ENCODE measurements at regions not wholly inside any gene's neighbourhood (a gene's known extent, or its start where the extent isn't known, plus 50 kb on each side); places are given as distances from the start of the nearest gene placed in this dataset.

DNA sequence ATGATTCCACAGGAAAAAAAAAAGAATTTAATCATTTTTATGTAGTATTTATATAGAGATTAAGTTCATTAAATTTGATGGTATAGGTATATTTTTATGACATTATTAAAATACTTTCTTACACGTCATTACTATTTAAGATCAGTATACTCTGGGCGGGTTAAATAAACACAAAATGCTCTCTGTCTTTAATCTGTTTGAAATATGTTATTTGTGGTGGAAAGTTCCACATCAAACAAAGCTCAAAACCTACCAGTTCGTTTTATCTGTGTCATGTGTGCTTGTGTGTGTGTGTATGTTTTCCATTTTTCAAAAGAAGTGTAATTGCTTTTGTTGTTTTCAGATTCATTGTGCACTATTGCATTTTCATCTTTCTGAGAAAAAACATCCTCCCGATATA, 488.5 kb downstream of the ANKRD7 start:
- no peak for DNase-seq

DNA sequence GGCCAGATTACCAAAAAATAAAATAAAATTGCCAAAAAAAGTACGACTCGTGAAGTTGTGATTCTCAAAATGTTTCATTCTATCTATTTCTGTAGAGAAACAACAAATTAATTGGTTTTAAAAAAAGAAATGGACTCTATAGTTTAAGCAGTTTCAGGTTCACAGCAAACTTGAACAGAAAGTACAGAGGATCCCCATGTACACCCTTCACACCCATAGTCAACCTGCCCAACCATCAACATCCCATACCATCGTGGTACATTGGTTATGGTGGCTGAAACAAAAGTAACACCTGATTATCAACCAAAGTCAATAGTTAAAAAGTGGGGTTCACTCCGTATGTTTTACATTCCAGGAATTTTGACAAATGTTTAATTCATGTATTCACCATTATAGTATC, 496.1 kb downstream of the ANKRD7 start:
- no peak for DNase-seq

DNA sequence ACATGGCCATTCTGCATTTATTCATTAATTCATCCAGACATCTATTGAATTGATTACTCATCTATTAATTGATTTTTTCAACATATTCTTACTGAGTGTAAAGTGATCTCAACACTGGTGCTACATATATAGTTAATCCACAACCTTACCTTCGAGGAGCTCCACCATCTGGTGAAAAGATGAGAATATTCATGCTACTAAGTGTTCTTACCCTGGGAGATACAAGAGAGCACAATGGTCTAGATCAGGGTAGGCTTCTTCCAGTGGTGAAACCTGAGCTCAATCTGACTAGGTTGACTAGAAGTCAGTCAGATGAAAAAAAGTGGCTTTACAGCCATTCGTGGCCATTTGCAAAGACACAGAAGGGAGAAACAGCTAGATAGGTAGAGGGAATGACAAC, 507.4 kb downstream of the ANKRD7 start:
- DNase-seq: peak; percentile 11

DNA sequence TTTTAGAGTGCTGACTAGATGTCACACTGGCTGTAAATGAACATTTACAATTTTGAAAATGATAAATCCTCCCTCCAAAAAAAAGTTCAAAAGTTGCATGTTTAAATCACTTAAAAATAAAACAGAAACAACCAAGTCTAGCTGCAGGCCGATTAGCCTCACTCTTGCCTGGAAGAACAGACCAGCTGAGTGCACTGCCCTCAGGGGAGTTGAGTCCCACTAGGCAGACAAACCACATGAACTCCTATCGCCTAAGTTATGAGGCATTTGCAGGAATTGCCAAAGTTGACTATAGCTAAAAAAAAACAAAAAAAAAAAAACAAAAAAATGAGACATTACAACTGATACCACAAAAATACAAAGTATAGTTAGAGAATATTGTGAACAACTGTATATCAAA, 510.0 kb downstream of the ANKRD7 start:
- DNase-seq: no peak

DNA sequence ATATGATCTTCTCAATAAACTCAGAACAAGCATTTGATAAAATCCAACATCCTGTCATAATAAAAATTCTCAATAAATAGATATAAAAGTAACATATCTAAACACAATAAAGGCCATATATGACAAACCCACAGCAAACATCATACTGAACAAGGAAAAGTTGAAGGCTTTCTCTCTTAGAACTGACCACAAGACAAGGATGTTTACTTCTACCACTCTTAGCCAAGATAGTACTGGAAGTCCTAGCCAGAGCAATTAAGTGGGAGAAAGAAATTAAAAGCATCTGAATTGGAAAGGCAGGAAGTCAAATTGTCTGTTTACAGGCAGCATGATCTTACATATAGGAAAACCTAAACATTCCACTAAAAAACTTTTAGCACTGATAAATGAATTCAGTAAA, 510.9 kb downstream of the ANKRD7 start:
- no peak for DNase-seq

DNA sequence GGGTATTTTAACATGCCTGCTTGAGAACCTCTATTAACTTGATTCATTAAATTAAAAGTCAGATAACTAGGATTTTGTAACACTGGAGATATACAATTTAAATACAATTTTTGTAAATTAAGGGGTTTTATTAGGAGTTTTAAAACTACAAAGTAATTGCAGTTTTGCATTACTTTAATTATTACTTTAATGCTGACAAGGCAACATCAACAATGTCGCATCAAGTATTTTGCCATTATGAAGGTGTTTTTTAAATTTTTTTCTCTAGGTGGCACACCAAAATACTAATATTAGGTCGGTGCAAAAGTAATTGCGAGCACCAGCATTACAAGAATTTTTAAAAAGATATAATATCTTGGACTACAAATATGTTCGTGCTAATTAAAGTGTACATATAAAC, 513.4 kb downstream of the ANKRD7 start:
- no peak for DNase-seq

DNA sequence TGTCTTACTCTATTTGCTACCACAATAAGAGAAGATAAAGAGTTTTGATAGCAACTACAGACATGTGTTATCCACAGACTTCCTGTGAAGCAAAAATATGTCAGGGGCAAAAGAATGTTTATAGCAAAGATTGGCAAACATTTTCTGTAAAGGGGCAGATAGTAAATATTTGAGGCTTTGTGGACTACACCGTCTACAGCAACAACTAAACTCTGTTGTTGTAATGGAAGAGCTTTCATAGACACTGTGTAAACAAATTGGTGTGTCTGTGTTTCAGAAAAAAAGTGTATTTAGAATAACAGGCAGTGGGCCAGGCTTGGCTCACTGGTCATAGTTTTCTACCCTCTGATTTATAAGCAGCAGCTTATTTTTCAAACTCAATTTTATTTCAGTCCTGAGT, 521.4 kb downstream of the ANKRD7 start:
- no peak for DNase-seq

DNA sequence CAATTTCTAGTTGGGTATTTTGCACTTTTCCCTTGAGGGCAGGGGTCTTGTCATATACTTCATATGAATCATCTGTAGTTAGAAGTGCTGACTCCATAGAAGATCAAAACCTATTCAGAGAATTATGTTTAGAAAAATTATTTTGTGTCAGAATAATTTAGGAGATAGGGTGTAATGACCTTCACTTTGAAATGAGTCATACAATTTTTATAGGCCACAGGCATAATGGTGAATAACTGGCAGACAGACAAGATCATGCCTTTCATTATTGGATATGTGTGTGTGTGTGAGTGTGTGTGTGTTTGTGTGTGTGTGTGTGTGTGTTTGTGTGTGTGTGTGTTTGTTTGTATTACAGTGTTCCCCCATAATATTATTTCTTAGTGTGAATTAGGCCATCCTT, 523.0 kb downstream of the ANKRD7 start:
- DNase-seq: no peak

DNA sequence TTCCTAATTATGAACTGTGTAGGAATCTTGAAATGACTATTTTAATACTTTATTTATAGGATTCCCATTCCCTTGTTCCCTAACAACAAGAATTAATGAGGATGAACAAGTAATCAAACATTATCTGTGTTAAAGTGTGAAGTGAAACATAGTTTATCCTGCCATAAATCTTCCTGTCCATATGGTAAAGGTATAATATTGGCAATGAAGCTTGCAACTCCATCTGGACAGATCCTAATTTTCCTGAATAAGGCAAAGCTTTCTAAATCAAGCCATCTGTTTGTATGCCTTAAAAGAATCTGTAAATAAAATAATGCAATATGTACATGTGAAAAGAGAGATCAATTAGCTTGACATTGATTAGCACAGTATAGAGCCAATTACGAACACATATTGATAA, 529.0 kb downstream of the ANKRD7 start:
- peak; percentile 94 for DNase-seq

DNA sequence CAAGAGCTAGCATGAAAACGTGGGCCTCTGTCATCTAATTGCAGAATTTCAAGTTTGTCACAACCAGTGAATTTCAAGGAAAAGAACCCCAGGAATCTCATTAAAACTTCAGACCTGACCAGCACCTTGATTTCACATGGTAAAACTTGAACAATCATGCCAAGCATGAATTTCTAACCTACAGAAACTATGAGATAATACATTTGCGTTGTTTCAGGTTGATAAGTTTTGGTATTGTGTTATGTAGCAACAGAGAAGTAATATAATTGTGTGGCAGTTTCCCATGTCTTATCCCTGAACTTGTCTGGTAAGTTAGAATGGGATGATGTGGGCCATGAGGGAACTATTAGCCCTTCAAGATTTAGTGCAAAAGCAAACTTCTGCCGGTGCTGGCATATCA, 530.1 kb downstream of the ANKRD7 start:
- no peak for DNase-seq

DNA sequence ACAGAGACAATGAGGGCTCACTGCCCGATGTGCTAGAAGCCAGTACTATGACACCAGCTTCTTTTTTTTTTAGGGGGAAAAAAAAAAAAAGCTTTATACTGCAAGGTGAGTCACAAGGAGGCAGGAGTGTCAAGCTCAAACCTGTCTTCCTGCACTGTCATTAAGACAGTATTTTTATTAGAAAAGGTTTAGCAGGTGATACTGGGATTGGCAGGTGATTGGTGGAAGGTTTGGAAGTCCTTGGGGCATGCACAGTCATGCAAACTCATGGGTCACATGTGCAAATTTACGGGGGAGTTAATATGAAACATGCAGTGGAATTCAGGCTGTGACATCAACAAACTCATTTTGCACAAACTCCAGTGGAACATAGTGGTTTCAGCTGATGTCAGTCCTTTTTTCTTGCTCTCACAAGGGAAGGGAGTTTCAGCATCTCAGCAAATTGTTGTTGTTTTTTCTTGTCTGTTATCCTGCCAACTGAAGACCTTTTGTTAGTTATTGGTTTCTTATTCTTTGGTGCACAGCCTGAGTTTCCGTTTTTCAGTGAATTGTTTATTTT, 530.6 kb downstream of the ANKRD7 start:
- no peak for DNase-seq

DNA sequence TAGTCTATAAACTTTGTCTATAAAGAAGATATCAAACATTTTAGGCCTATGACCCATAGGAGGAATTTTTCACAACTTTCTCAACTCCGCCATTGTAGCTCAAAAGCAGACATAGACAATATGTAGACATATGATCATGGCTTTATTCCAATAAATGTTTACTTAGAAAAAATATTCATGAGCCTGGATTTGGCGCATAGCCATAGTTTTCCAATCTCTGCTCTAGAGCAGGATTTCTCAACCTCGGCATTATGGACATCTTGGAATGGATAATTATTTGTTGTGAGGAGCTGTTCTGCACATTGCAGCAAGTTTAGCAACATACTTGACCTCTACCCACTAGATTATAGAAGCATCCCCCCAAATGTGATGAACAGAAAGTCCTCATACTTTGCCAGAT, 532.6 kb downstream of the ANKRD7 start:
- no peak for DNase-seq

DNA sequence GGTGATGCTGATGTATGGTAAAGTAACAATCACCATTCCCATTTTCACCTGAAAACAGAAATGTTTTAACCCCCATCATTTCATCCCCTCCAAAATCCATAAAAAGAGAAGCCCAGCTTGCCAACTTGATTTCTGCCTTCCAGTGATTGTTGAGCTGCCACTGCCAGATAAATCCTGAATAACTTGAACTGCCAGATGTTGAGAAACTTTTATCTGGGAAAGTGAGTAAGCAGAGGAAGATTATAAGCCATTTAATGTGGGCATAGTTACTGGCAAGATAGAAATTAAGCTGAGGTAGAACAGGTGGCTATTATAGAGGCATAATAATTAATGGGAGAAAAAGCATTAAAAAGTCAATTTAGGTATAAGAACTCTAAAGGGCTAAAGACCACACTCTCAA, 534.1 kb downstream of the ANKRD7 start:
- DNase-seq: no peak

DNA sequence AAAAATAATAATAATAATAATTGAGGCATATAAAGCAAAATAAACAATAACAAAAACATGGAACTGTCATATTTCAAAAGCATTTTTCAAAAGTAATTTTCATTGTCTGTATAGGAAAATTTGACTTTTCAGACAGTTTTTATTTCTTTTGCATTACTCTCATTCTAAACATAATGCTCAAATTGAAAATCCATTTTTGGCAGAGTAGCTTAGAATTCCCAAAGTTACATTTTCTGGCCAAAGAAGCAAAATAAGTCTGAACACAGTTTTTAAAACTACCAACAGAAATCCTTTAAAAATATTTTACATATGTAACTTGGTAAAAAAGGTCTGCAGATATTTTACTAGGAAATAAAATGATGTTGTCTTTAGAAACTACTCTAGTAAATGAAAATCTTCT, 535.4 kb downstream of the ANKRD7 start:
- no peak for DNase-seq

DNA sequence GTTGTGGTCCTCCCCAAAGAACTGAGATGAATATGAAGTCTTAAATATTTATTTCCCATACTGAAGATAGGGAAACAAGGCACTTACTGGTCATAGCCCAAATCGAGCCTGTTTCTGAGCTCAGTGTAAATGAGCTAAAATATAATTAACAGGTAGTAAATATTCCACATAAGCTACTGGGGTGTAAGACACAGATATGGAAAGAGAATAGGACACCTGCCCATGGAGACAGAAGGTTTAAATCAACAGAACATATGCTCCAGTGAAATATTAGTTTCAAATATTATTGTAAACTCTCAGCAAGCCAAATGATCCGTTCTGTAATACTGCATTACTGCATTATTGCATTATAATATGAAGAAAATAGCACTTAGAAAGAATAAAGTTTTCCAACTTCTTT, 537.9 kb downstream of the ANKRD7 start:
- no peak for DNase-seq

DNA sequence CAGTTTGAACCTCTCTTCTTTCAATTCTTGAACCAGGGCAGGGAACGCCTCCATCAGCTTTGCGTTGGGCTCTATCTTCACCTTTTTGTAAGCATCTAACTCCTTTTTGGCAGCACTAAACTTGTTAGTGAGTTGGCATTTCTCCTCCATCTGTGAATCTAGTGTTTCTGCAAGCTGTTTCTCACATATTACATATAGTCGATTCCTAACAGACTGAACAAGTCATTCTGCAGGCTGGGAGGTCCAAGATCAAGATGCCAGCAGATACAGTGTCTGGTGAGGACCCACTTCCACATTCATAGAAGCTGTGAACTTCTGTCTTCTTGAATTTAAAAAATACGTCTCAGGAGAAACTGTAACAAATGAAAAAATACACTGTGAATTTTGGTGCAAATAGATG, 539.7 kb downstream of the ANKRD7 start:
- DNase-seq: no peak

DNA sequence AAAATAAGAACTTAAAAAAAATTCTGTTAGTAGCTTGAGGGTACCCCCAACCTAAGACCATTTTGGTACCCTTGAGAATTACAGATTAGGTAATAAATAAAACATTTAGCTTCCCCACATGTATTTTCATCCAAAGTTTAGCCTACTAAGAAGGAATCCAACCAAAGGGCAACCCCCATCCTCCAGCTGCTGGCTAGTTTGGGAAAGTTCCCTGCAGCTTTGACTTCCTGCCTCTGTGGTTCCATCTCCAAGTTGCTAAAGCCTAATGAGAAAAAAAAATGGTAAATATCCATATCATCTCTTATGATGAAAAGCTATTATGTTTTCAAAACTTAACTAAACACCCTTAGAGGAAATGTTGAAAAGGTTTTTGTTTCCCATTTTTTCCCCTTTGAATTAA, 547.2 kb downstream of the ANKRD7 start:
- DNase-seq: no peak

DNA sequence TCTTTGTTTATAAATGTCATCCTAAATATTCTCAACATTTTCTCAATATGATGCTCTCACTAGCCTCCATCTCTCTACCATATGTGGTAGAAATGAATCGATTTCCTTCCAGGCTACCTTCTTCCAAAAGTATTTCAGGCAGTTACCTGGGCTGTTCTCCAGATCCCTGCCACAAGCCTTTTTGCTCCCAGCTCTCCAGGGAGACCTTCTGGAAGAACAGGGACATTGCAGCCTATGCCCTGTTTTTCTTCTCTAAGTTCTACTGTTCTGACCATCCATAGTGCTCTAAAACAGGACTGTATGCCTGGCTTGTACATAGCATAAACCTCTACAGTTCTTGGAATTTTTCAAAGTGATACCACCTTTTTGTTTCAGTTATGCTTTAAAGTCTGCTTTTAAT, 552.8 kb downstream of the ANKRD7 start:
- DNase-seq: no peak

DNA sequence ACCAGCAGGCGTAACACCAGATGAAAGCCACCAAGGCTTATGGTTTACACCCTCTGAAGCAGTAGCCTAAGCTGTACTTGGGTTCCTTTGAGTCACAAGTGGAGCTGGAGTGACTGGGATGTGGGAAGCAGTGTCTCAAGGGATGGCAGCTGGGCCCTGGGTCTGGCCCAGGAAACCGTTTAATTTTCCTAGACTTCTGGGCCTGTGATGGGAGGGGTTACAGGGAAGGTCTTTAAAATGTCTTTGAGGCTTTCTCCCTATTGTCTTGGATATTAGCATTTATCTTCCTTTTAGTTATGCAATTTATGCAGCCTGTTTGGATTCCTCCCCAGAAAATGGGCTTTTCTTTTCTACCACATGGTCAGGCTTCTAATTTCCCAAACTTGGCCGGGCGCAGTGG, 568.2 kb downstream of the ANKRD7 start:
- DNase-seq: no peak

DNA sequence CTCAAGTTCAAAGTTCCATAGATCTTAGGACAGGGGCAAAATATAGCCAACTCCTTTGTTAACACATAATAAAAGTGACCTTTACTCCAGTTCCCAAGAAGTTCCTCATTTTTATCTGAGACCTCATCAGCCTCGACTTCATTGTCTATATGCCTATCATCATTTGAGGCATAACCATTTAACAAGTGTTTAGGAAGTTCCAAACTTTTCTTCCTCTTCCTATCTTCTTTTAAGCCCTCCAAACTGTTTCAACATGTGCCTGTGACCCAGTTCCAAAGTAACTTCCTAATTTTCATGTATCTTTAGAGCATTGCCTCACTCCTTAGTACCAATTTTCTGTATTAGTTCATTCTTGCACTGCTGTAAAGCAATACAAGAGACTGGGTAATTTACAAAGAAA, 569.1 kb downstream of the ANKRD7 start:
- no peak for DNase-seq

DNA sequence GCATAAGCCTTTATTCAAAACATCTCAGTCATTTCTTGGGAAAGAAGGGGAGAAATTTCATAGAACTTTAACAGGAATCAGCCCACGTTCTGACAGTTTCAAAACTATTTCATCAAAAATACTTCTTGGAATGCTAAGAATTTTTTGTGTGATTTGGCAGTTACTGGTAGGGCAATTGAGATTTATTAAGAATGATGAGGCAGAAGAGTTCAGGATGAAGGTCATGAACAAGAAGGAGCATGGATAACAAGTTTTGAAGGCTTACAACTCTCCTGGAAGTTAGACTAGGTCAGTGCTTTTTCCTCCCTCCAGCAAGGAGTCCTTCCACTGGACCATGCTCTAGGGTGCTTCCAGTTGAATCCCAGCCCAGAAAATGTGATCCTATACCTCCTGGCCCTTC, 569.9 kb downstream of the ANKRD7 start:
- no peak for DNase-seq

DNA sequence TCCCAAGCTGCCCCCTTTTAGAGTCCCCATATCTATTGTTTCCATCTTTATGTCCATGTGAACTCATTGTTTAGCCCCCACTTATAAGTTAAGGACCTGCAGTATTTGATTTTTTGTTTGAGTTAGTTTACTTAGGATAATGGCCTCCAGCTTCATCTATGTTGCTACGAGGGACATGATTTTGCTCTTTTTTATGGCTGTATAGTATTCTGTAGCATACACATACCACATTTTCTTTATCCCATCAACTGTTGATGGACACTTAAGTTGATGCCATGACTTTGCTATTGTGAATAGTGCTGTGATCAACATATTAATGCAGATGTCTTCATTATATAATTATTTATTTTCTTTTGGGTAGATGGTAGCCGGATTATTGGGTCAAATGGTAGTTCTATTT, 576.9 kb downstream of the ANKRD7 start:
- no peak for DNase-seq

DNA sequence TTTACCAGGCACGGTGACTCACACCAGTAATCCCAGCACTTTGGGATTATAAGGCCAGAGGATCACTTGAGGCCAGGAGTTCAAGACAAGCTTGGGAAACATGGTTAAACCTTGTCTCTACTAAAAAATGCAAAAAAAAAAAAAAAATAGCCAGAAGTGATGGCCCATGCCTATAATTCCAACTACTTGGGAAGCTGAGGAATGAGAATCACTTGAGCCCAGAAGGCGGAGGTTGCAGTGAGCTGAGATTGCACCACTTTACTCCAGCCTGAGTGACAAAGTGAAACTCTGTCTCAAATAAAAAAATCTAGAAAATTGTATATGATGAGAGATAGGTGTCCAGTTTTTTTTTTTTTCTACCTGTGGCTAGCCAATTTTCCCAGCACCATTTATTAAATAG, 578.2 kb downstream of the ANKRD7 start:
- no peak for DNase-seq

DNA sequence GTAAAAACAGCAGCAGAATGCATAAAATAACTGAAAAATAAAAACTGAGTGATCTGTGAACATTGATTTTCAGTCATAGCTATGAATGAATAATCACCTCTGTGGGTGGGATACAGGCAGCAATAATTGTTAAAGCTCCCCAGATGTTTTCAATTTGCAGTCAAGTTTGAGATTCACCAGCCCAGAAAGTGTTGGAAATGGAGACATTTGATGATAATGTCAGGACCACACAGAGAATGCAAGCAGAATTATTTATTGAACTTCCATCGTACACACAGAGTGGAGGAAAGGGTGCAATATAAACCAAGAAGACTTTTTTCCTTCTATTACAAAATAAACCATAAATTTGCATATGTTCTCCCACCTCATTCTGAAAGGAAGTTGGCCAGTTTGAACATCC, 601.7 kb downstream of the ANKRD7 start:
- no peak for DNase-seq

DNA sequence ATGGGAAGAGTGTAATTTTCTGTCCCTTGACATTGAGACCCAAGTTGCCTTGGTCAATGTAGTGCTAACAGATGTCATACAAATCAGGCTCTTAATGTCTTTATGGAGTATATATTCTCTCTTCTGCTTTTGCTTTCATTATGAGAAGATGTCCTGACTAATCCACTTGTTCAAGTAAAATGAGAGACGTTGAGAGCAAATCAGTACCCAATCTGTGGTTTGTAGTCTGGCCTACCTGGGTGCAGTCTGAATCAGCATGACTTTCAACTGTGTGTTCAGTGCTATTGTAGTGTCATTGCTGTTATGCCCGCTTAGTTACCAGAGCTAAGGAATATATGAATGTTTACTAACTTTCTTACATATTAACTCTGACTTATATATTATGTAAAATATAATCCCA, 612.4 kb downstream of the ANKRD7 start:
- no peak for DNase-seq

DNA sequence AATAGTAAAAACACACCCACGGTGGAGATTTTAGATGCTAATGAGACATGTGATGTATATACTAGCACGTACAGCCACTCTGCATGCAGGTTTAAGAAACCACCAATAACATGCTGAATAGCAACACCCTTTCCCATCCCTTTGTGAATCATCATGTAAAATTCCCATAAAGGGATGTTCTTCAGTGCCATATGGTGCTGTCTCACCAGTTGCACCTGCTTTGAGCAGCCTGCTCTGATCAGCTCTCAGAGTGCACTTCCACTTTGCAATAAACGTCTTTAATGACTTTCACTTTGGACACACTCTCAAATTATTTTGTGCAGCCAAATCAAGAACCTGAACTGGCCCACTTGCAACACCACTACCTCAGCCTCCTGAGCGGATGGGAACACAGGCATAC, 615.0 kb downstream of the ANKRD7 start:
- DNase-seq: peak; percentile 5
